SU-DHL-6 (cell line): ENCODE measurements at regions not wholly inside any gene's neighbourhood (a gene's known extent, or its start where the extent isn't known, plus 50 kb on each side); places are given as distances from the start of the nearest gene placed in this dataset.

Source experiments
- EZH2phosphoT487 ChIP-seq: fragments of 200-600 bp; sonication (generic), shearing (Covaris generic); conservative IDR thresholded peaks from 2 replicates; pipeline ENCODE4 v1.6.1; 2018; ENCODE audit warnings: mild to moderate bottlenecking, antibody characterized with exemption, low read length, moderate library complexity, mixed read lengths
- TF ChIP-seq, protein P1 (sequence below): fragments of 200-600 bp; sonication (generic); IDR thresholded peaks from one replicate; pipeline ENCODE4 v1.5.1; 2017; ENCODE audit warnings: antibody characterized with exemption, mild to moderate bottlenecking, low read length, moderate library complexity; ENCODE audit not compliant: insufficient read depth, poor library complexity, severe bottlenecking

DNA sequence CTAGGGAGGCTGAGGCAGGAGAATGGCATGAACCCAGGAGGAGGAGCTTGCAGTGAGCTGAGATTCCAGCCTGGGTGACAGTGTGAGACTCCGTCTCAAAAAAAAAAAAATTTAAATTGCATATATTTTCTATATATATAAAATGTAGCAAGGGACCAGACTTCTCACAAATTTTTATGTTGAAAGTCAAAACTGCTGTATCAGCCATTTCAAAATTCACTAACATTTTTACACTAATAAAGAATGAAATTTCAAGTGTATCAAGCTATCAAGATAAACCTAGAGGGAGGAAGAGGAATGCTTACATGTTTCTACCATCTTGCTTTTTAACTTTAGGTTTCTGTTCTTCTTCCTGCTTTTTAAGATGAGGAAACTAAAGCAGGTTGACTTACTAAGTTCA is 464.0 kb downstream of the KCNJ3 start:
- TF ChIP-seq, protein P1, sequence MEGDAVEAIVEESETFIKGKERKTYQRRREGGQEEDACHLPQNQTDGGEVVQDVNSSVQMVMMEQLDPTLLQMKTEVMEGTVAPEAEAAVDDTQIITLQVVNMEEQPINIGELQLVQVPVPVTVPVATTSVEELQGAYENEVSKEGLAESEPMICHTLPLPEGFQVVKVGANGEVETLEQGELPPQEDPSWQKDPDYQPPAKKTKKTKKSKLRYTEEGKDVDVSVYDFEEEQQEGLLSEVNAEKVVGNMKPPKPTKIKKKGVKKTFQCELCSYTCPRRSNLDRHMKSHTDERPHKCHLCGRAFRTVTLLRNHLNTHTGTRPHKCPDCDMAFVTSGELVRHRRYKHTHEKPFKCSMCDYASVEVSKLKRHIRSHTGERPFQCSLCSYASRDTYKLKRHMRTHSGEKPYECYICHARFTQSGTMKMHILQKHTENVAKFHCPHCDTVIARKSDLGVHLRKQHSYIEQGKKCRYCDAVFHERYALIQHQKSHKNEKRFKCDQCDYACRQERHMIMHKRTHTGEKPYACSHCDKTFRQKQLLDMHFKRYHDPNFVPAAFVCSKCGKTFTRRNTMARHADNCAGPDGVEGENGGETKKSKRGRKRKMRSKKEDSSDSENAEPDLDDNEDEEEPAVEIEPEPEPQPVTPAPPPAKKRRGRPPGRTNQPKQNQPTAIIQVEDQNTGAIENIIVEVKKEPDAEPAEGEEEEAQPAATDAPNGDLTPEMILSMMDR, result no peak
- no peak for TF ChIP-seq EZH2phosphoT487
